Stimulated activated CD4-positive, alpha-beta T cell treated with anti-CD3 and anti-CD28 coated beads, Interleukin-4, amount 100 ng/mL, for 1 hour (primary cell): ENCODE measurements at regions not wholly inside any gene's neighbourhood (a gene's known extent, or its start where the extent isn't known, plus 50 kb on each side); places are given as distances from the start of the nearest gene placed in this dataset.

ENCODE experiments used
- DNase-seq: peaks from one replicate; pipeline ENCODE4 v3.0.0-alpha.2; 2020

DNA sequence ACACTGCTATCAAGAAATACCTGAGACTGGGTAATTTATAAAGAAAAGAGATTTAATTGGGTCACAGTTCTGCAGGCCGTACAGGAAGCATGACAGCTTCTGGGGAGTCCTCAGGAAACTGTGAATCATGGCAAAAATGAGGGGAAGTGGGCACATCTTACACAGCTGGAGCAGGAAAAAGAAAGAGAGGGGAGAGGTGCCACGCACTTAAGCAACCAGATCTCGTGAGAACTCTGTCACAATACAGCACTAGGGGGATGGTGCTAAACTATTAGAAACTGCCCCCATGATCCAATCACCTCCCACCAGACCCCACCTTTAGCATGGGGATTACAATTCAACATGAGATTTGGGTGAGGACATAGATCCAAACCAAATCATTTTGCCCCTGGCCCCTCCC is 105.5 kb upstream of the CPLX2 start:
- no peak for DNase-seq

DNA sequence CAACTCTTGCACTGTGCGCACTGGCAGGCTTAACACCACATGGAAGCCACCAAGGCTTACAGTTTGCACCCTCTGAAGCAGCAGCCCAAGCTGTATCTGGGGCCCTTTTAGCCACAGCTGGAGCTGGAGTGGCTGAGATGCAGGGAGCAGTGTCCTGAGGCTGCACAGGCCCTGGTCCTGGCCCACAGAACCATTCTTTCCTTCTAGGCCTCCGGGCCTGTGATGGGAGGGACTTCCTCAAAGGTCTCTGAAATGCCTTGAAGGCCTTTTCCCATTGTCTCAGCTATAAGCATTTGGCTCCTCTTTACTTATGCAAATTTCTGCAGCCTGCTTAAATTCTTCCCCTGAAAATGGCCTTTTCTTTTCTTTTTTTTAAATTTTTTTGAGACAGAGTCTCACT is 104.4 kb upstream of the CPLX2 start:
- DNase-seq = no peak

DNA sequence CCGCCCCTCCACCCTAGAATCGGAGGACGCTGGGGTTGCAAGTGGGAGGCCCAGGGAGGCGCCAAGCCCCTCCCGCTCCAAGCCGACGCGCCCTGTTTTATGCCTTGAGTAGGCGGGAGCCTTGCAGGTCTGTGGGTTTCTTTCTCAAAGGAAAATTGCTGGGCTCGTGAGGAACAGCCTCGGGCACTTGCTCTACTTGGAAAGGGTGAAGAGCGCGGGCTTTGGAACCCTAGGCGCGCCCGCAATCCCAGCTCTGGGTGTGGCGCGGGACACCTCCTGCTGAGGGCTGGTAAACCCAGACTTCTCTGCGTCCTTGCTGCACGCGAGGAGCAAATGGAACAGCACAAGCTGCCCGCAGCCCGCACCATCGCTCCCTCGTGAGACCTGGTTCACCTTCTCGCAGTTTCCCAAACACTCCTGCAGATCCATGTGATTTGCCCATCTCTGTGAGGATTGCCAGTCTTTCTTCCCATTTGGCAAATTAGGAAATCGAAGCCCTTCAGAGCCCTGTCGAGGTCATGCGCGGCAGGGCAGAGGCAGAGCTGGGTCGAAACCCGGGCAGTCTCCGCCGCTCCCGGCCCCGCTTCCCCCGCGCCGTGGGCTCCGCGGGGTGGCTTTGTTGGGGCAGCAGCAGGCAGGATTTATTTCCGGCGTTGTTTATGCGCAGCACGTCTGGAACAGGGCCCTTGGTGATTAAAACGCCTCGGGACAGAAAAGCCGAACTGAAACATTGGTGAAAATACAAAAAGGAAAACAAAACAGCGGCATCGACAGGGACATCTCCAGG is 98.4 kb upstream of the CPLX2 start:
- no peak for DNase-seq

DNA sequence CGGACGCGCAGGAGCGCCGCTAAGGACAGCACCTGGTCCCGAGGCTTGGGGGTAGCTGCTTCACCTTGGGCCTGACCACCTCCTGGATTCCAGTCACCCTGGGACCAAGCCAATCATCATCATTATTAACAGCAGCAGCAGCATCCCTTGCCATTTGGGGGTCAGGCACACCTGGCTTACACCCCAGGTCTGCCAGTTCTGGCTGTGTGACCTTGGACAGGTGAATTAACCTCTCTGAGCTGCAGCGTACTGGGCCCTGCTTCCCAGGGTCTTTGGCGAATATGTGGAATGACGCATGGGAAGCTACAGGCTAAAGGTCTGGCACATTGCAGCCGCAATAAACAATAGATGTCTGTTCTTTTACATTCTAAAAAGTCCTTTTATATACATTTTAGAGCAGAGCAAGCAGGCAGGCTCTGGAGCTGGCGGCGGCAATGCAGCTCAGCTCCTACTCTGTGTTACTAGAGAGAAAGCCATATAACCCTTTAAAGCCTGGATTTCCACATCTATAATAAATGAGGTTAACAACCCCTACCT is 97.8 kb upstream of the CPLX2 start:
- no peak for DNase-seq

DNA sequence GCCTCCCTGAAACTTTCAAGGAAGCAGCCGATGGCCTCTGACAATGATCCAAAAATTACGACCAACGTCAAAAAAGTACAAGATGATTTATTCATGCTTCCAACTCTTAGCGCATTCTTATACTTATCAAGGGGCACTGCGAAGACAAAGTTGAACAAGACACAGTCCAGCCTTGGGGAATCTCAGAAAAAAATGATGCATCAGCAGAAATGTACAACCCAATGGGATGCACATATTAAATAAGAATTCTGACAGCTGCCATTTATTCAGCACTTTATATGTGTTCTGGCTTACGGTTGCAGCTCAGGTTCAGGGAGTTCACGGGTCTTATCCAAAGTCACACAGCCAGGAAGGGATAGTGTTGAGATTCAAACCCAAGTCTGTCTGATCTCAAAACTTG is 96.0 kb upstream of the CPLX2 start:
- DNase-seq = no peak

DNA sequence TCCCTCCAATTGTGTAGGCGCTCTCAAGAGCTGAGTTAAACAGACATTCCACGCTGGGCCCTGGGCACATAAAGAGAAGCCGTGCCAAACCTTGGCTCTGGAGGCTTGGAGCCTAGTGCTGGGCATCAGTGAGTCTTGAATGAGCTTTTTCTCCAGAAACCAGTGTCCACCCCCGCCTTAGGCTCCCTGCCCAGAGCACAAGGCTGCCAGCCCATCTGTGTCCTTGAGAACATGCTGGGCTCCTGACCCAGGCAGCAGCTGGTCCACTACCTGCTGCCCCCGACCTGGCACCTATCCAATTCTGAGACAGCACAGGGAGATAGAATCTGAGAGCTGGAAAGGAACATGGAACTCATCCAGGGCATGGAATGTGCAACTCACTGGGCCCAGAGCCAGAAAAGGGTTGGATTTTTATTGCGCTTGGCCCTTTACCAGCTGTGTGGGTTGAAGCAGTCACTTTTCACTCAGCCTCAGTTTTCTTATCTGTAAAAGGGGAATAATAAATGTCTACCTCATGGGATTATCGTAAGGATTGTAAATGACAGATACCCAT is 92.4 kb upstream of the CPLX2 start:
- DNase-seq = no peak

DNA sequence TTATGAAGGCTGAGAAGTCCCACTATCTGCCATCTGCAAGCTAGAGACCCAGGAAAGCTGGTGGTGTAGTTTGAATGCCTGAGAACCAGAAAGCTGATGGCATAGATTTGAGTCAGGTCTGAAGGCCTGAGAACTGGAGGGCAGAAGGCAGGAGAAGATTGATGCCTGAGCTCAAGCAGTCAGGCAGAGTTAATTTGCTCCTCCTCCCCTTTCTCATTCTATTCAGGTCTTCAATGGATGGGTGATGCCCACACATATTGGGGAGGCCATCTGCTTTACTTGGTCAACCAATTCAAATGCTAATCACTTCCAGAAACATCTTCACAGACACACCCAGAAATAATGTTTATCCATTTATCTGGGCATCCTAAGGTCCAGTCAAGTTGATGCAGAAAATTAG is 87.6 kb upstream of the CPLX2 start:
- DNase-seq = no peak

DNA sequence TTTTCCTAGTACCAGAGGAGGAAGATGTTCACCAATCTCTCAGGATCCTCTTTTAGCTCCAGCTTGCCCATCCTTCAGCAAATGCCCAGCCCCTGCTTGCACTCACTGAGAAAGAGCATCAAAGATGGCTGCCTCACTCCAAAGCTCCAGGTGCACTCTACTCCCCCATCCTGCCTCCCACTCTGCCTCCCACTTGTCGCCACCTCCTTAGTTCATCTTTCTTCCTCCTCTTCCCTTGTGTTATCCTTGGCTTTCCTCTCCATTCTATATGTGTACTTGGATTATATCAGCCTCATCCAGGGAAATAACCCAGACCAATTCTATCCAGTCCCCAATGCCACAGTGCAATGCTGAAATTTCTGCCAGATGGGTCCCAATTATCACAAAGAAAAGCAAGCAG is 87.1 kb upstream of the CPLX2 start:
- DNase-seq = no peak

DNA sequence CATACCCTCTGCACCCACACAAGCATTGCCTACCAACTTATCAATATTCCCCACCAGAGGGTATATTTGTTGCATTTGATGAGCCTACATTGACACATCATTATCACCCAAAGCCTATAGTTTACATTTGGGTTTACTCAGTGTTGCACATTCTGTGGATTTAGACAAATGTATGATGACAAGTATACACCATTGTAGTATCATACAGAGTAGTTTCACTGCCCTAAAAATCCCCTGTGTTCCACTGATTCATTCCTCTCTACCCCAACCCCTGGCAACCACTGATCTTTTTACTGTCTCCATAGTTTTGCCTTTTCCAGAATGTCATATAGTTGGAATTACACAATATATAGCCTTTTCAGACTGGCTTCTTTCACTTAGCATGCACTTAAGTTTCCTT is 85.7 kb upstream of the CPLX2 start:
- DNase-seq = no peak

DNA sequence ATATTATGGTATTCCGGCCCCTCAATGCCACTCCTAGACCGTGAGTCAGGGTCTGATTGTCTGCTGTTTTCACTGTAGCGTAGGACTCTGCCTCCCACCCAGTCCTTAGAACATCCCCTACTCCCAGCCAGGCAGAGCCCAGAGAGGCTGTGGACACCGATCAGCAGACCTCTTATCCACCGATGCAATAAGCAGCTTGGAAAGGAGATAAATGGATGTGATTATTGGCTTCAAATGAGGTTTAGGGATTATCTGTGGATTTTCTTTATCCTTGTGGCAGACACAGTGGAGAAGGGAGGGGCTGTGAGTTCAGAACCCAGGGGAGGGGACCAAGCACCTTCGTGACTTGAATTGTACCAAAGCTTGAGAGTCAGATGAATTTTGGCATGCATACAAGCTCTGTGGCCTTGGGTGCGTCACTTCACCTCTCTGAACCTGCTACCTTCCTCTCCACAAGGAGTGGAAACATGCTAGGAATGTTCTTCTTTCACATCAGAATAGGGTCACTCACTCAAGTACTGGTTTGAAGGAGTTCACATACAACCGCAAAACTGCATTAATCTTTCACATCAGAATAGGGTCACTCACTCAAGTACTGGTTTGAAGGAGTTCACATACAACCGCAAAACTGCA is 83.1 kb upstream of the CPLX2 start:
- DNase-seq = no peak

DNA sequence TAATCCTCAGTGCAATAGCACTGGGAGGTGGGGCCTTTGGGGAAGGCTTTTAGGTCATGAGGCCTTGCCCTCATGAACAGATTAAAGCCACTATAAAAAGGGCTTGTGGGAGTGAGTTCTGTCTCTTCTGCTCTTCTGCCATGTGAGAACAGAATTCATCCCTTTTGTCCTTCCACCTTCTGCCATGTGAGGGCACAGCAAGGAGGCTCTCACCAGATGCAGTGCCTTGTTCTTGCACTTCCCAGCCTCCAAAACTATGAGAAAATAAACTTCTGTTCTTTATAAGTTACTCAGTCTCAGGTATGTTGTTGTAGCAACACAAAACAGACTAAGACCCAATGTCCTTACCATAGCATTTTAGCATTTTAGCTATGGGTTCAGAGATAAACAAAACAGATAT is 81.7 kb upstream of the CPLX2 start:
- no peak for DNase-seq

DNA sequence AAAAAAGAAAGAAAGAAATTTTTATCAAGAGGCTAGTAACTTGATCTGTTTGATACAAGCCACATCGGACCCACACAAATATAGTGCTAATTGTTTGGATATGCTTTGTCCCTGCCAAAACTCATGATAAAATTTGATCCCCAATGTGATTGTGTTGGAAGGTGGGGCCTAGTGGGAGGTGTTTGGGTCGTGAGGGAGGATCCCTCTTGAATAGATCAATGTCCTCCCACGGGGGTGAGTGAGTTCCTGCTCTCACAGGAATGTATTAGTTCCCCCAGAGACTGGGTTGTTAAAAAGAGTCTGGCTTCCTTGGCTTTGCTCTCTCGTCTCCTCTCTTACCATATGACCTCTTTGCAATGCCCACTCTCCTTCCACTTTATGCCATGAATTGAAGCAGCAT is 80.6 kb upstream of the CPLX2 start:
- no peak for DNase-seq

DNA sequence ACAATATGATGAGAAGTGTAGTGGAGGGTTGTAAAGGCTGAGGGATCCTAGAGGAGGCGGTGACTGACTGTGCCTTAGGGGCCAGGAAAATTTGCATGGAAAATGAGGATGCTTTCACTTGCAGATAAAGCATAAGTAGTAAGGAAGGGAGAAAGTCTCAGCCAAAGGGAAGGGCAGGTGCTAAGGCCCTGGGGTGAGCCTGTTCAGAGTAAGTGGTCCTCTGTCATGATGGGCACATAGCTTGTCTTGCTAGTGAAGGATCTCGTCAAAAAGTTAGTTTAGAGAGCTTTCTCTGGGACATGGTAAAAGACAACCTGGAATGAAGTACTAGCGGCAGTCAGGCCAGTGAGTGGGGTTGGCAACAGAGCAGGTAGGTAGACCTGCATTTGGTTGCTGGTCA is 75.4 kb upstream of the CPLX2 start:
- DNase-seq = no peak

DNA sequence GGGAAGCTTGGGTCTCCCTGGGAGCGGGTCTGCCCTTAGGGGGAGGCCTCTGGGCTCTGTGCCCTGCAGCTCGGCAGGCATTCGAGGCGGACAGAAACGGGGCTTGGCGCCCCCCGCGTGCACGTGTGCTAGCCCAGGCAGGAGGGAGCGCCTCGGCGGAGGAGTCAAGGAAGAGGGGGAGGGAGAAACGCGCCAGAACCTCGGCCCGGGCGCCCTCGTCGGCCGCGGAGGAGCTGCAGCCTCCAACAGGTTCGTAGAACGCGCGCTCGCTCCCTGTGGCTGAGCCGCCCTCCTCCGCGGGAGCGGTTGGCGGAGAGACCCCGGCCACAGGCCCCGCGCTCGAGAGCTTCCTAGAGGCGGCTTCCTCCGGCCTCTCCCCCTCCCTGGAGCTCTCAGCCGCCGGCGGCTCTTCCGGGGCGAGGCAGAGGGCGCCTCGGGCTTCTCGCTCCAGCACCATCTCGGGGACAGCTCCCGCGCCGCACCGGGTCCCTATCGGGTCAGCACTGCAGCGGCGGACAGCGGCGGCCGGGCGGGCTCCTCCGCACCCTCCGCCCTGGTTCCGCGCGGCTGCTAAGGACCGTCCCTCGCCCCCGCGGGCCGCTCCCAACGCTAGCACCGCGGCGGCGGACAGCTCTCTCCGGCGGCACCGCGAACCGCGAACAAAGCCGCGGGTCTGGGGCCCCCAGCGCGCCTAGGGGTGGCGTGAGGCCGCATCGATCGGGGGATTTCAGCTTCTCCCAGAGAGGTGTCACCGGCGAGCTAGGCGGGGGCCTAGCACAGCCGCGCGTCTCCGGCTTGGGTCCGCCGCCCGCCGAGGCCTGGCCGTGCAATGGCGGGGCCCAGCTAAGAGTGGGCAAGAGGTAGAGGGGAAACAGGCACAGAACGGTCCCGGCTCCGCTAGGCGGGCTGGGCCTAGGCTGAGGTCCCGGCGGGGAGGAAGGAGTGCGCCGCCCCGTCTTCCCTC is 74.6 kb upstream of the CPLX2 start:
- DNase-seq = peak; percentile 81

DNA sequence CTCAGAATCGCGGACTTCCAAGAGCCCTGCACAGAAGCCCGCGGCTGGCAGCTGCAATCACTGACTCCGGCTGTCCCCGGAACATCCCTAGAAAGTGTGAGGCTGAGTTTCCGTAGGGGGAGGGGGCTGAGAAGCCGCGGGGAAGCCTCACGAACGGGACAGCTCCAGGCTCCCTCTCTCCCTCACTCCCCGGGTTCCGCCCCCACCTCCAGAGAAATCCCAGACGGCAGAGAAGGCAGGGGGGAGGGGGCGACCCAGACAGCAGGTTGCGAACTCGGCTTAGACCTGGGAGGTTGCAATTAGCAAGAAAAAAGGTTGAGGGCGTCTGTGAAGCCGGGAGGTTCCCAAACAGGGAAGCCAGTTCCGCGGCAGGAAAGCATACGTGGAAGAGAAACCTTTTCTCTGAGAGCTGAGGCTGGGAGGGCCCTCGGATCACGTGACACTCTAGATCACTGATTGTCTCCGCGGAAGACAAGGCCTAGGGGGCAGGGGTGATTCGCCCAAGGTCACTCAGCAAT is 73.8 kb upstream of the CPLX2 start:
- no peak for DNase-seq

DNA sequence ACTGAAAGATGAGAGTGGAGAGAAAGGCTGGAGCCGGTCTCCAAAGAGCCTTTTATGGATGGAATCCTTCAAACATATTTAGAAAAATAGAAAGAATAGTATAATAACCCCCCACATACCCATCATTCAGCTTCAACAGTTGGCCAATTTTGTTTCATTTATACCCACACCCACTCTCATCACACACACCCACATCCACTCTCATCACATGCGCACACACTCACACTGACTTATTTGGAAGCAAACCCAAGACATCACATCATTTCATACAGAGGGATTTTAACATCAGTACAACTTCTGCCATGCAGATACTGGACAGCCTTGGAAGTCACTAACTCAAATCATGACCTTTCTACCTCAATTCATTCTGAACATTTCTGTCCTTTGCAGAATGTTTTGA is 72.8 kb upstream of the CPLX2 start:
- DNase-seq = no peak

DNA sequence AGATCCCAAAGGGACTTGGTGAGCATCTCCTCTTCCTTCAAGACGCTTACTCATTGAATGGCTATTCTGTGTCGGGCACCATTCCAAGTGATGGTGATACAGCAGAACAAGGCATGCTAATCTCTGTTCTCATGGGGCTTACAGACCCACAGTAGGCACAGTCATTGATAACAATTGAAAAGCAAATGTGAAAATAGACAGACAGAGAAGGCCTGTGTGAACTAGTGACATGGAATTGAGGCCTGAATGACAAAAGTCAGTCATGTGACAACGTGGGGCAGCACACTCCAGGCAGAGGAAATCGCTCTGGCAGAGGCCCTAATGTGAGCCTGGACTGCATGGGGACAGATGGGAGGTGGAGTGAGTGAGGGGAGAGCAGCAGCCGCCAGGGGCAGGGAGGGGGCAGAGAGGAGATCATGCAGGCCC is 70.7 kb upstream of the CPLX2 start:
- DNase-seq = no peak

DNA sequence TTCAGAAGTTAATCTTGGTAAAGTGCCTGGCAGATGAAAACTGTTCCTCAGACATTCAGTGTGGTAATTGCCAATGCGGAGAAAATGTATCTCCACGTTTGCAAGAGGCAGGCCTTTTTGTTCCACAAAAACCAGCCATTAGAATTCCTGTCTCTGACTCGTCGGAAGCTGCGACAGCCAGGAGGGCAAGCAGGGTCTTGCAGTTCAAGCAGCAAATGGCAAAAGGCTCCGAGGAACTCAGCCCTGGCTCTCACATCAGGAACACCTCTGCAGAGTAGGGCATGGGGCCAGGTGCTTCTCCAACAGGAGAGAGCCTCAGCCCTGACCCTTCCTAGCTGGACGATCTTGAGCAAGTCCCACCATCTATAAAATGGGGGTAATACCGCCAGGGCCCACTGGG is 69.0 kb upstream of the CPLX2 start:
- no peak for DNase-seq

DNA sequence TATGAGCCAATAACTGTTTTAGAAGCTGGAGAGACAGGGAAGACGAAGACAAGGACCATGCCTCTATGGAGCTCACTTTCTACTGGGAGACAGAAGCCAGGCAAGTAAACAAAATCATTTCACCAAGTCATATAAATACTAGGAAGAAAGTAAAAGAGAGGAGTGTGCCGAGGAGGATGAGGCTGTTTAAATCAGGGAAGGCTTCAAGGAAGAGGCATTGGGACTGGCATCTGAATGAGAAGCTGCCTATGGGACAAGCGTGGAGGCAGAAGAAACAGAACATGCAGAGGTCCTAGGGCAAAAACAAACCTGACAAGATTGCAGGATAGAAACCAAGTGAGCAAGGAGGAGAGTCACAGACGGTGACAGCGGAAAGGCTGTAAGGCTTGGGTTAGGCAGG is 68.1 kb upstream of the CPLX2 start:
- no peak for DNase-seq

DNA sequence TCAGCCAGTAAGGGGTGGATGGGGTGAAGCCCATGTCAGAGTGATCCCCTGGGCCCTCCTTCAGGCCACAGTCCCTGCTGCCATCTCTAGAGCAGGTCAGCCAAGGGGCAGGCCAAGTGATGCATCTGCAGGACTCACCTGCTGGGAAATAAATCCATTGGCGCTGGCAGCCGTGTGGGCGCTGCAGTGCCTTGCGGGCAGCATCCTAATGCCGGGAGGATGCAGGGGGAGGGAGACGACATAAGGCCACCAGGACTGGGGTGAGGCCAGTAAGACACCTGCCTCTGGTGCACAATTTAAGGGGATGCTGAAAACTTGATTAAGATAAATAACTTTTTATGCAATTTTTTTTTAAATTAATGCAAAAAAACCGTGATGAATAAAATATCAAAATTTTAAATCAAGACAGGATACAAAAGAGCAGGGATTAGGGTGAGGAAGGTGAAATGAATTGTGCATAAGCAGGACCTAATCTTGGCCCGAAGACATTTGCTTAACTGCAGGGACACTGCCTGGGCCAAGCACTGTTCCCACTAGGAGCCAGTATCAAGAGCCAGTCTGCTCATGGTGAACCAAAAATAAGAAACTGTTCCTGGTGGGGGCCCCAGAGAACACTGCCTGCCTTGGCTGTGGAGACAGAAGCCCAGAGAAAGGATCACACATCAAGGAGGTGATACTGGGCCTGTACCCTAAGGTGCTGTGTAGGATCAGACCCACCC is 67.5 kb upstream of the CPLX2 start:
- no peak for DNase-seq

DNA sequence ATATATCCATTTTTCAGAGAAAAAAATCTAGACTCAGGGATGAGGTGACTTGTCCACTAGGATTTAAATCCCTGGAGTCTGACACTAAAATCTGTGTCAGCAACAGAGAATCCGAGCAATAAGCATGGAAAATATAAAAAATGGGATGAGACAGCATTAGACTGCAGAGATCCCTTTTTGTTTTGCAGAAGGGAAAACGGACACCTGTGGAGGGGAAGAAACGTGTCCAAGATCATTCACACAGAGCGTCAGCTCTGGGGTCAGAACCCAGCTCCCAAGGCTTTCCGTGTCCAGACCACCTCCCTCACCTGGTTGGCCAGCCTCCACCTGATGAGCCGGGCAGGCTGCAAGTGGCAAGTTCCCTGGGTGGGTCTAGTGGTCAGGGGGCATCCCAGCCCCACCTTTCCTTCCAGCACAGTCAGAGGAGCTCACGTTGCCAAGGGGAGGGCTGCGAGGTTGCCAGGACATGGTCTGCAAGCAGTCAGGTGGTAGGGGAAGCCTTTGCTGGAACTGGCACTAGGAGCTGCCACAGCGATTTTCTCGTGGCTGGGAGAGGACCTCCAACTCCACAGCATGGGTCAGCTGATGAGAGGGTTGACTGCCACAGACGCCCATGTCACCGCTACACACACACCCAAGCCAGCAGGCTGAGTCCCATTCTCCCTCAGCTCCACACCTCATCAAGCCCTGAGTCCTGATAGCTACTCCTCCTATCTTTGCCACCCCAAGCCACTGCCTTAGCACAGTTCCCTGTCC is 65.9 kb upstream of the CPLX2 start:
- DNase-seq = no peak
